Renal cortical epithelial cell (primary cell): ENCODE measurements at regions not wholly inside any gene's neighbourhood (a gene's known extent, or its start where the extent isn't known, plus 50 kb on each side); places are given as distances from the start of the nearest gene placed in this dataset.
A peak's percentile ranks its signal among the peaks of the same experiment; 100 is the strongest.

Experiments
- DNase-seq: peaks from one replicate; pipeline ENCODE4 v3.0.0-alpha.2; 2011; ENCODE audit warnings: low read depth

DNA sequence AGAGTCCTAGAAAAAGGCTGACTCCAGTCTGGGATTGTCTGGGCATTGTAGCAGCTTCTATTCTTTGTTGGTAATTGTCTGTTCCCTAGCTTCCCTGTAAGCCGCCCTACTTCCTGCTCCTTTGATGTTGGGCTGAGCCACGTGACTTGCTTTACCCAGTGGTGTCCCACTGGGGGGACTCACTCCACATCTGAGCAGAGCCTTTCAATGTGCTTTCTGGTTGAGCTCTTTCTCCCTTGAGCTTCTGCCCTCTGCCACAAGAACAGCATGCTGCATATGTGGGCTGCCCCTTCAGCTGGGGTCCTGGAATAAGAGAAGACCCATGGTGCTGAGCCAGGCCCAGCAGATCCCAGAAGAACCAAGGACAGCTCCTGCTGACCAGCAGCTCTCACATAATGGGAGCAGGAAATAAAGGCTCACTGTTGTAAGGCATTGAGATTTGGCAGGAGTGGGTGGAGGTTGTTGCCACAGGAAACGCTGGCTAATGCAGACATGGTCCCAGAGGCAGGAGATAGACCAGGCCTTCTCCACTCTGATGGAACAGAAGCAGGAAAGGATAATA, 276.3 kb upstream of the GJB5 start:
- DNase-seq, result no peak

DNA sequence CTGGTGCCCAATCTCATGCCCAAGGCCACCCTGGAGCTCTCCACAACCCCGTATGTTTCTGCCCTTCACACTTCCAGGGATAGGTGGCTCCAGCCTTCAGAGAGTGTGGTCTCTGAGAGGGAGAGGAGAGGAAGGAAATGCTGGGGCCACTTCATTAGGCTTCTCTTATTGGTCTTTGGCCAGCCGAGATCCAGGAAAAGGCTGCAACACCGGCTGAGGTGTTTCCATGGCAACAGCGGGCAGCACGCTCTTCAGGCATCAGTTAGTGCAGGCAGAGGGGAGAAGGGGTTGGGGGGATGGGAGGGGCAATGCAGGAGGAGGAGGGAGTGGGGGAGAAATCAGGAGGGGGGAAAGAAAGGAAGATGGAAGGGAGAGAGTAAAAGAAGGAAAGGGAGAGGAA, 275.1 kb upstream of the GJB5 start:
- no peak for DNase-seq

GRCh38 chr1:34488080-34488708, 266.7 kb upstream of the GJB5 start:
- no peak for DNase-seq

- DNase-seq, result no peak
These were observed 254.4 kb upstream of the GJB5 start for GRCh38 chr1:34500451-34500850.

GRCh38 chr1:34511802-34512201, 243.0 kb upstream of the GJB5 start:
- DNase-seq, result no peak

DNA sequence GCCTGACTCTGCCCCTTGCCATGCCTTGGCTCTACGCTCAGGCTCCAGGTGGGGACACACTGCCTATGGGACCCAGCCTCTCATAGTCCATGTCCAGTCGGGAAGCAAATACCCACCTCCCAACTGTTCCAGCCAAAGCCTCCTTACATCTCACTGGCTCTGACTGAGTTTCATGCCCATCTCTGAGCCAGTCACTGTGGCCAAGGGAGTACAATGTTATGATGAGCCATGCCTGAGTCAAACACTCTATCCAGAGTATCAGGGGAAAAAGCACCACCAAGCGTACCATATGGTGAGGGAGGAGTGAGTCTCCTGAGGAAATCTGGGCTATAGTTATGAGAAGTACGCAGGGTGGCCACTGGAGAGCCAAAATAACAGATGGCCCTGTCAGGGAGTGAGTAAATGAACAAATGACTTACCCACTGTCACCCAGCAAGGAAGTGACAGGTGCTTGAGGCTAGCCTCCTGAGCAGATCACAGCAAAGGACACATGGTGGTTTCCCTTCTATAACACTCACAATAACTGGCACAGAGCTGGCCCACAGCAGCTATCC, 236.6 kb upstream of the GJB5 start:
- no peak for DNase-seq

DNA sequence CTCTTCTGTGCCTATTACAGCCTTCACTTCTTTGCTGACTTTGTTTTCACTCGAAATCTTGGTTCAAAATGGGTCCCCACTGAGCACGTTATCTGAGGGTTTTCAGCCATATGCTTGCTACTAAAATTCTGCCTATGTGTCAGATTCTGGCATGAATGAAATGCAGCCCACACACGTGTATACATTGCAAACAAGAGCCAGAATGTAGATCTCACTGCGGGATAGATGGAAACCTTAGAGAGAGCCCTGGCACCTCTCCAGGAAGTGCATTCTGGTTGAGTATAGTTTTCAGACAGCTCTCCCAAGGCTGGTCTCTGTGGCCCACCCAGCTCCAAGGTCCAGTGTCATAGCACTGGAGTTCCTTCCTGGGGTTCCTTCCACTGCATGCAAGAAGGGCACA, 234.7 kb upstream of the GJB5 start:
- no peak for DNase-seq

DNA sequence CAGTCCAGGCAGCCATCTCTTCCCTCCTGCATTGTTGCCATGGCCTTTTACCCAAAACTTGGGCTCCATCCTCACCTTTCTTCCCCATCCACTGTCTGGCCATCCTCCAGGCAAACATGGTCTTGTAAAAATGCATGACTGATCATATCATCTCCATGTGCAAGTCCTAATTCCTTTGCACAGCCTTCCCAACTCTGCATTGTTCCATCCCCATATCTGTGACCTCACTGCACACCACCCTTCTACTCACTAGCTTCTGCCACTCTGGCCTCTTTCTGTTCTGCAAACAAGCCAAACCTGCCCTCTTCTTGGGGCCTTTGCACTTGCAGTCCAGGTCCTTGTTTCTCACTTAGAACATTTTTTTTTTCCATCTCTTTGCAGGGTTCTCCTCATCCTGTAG, 230.1 kb upstream of the GJB5 start:
- DNase-seq, result no peak

GRCh38 chr1:34529935-34530859, 224.7 kb upstream of the GJB5 start:
- DNase-seq, result no peak

- DNase-seq, result no peak
These were observed 222.7 kb upstream of the GJB5 start for GRCh38 chr1:34532113-34532512.

DNA sequence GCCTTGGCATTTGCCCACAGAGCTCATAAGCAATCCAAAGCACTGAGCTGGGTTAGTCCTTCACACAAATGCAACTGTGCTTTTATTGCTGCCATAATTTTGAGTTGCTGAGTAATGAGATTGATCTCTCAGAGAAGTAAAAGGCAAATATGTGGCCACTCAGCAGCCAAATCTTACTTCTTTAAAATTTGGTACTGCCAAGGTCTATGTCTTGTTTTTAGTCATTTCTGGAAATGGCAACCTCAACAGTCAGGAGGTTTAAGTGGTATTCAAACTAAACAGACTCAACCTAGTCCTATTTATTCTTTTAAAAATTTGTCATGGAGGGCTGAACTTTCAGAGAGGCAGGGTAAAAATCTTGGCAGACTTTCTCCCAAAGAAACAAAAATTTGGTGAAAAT, 216.4 kb upstream of the GJB5 start:
- DNase-seq, result no peak

GRCh38 chr1:34547046-34547674, 207.7 kb upstream of the GJB5 start:
- peak; percentile 2 for DNase-seq

- DNase-seq, result no peak
These were observed 205.6 kb upstream of the GJB5 start for GRCh38 chr1:34549199-34549598.

GRCh38 chr1:34578306-34578705, 176.5 kb upstream of the GJB5 start:
- DNase-seq, result no peak

DNA sequence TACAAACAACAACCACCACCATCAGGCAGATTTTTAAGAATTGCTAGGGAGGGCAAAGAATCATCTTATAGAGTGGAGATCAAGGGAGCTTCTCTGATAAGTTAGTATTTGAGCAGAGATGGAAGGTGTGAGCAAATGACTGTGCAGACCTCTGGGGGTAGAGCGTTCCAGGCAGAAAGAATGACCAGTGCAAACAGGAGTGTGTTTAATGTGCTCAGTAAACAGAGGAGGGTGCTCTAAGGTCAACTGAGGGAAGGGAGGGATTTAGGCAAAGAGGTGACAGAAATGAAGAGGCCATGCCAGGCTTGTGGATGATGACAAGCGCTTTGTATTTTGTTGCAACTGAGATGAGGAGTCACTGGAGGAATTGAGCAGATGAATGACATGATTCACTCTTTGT, 172.5 kb upstream of the GJB5 start:
- DNase-seq, result no peak

- no peak for DNase-seq
These were observed 167.1 kb upstream of the GJB5 start for GRCh38 chr1:34587761-34588160.

DNA sequence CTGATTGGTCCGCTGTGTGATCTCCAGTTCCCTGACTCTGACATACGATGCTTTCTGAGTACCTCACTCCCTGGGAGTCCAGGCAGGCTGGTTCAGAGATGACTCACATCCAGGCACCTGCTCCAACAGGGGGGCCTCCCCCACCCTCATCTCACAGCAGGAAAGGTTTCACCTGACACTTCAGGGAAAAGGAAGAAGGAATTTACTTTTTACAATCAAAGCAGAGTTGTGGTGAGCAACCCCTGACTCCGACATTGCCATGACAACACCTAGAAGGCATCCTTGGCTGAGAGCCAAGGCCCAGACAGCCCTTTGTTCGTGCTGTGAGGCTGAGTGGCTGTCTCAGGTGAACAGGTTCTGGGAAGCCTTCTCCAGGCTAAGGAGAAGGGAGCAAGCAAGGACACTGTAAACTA, 164.6 kb upstream of the GJB5 start:
- peak; percentile 66 for DNase-seq

DNA sequence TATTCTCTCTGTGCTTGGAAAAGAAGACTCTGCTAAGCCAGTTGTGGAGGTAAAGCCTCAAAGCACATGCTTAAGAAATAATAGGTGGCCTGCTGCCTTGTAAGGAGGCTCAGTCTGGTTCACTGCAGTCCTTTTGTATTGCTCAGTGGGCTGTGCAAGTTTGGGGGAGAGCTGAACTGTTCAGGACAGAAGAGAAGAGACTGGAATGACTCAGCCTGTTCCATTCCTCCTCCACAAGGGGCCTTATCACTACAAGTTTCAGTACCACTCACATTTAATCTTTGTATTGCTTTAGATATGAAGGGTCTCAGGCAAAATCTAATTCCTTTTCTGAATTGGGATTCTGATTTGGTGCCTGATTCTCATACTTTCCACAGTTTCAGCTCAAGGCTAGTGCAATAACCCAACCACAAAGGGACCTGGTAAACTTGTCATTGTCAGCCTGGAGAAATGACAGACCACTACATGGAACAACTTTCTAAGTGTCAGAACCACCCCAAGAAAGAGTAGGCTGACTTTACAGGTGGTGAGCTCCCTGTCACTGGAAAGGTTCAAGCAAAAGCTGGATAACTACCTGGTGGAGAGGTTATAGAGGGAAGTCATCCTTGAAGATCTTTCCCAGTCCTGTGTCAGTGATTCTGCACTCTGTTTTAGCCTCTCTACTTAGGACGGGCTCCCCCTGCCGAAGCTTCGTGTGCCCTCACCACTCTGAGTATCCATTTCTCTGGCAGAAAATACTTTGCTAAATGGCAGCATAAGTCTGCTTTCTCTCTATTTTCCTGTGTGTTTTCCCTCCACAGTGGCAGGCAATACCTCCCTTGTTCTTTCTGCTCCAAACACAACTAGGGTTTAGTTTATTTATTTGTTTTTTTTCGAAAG, 162.9 kb upstream of the GJB5 start:
- DNase-seq, result no peak

DNA sequence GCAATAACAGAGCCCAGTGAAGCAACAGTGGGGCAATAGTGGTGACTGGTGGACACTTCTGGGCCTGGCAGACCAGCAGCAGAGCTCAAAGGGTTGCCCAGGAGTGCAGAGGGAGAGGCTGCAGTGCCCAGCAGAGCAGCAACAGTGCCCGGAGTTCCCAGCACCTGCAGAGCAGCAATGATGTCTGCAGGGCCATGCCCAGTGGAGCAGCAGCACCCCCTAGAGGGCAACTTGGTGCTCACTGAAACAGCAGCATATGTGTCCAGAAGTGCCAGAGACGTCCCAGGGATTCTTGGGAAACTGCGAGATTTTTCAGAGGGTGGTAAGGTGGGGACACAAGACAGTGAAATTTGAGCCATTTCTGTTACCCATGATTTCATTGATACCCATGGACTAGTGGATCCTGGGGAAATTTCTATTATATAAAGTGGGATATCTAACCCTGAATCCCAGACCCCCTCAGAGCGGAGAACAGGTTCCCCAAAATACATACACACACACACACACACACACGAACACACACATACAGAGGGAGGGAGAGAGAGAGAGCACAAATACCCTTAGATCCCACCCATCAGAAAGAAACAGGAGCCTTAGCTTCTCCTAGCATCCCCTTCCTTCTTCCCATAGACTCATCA, 156.9 kb upstream of the GJB5 start:
- peak; percentile 33 for DNase-seq

DNA sequence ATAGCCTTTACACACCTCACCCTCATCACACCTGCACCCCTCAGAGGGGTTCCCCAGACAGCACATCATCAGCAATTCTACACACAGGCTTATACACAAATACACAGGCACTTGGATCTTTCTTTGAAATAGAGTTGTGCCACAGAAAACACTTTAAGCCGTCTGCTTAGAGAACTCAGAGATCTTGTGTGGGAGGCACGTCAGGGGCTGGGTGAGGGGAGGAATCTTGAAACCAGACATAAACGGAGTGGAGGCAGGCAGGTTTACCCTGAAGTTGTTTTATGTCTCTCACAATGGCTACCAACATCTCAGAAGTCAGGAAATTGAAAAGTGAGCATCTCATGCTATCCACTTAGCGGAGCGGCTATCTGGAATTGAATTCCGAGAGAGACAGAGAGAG, 151.9 kb upstream of the GJB5 start:
- DNase-seq, result no peak

GRCh38 chr1:34603594-34603993, 151.3 kb upstream of the GJB5 start:
- DNase-seq, result no peak
